ENCODE measurements at regions not wholly inside any gene's neighbourhood (a gene's known extent, or its start where the extent isn't known, plus 50 kb on each side); places are given as distances from the start of the nearest gene placed in this dataset.

DNA sequence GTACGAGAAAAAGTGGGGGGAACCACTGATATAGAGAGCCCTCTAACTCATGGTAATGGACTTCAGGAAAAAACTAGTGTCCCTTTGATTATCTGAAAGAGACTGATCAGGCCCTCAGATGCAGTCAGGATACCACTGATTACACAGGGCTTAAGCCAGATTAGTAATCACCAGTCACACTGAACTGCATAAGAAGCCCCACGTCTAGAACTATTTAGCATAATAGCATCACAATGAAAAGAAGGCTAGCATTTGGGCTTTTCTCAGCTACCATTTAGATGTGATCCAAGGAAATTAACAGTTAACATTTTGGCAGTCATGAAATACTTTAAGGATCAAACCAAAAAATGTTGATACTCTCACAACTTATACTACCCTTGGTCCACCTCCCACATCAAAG, 813.1 kb upstream of the POU3F3 start:
- no peak for DNase-seq (ENCODE audit: low read depth)

DNA sequence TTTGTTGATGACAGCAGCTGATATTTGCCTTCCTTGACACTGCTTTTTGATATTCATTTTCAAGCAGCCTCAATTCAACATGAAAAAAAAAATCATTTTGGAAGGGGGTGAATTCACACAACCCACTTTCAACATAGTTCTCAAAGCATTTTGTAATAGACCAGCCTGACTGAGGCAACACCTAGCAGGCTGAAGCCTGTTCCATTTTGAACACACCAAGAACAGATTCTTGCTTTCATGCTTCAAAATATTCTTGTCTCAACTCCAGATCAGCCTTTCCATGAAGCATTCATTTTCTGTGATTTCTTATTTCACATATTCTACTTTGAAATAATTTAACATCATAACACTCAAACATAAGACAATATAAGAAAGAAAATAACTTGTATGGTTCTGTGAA, 812.6 kb upstream of the POU3F3 start:
- DNase-seq (ENCODE audit: low read depth), result no peak

DNA sequence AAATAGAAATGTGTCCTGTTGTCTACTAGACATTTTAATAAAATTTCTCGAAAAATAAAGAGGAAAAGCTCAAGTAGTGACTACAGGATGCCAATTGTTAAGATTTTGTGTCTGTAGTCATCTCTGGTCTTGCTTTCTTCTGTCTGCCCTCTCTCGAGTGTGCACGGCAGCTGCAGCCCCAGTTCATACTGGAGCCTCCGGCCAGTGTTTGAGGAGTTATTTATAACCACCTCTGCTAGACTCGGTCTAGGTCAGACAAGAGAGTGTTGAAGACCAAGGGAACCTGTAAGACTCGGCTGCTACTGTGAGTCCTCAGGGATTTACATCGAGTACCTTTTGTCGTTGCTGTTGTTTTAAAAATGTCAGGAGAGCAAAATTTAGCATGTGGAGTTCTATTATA, 810.1 kb upstream of the POU3F3 start:
- peak; percentile 17 for DNase-seq (ENCODE audit: low read depth)

DNA sequence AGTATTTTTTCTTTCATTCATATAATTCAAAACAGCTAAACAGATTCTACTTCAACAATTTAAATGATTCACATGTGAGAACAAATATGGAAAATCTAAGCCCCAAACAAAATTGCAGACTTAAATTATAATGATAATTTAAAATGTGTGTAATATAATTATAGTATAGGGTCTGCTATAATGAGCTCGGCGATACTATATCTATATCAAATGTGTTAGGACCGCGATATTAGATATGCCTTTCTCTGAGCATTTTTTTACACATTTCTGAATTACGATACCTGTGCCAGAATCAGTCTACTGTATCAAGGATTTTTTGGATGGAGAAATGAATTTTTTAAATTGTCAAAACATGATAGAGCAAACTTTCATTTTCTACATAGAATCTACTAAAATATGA, 808.8 kb upstream of the POU3F3 start:
- no peak for DNase-seq (ENCODE audit: low read depth)

DNA sequence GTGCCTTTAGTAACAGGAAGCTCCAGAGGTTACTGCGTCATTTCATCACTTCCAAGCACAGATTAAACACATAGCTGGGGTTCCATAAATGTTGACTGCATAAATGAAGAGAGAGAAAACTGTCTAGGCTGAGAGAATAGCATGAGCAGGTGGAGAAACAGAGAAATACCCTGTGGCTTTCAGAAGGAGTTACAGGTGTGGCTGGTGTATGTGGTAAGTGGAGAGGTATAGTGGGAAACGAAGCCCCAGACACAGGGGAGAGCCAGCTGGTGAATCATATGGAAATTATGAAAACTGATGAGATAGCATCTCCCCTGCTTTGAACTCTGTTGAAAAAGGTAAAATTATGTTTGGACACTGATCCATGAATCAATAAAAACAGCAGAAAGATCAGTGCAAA, 807.4 kb upstream of the POU3F3 start:
- no peak for DNase-seq (ENCODE audit: low read depth)

DNA sequence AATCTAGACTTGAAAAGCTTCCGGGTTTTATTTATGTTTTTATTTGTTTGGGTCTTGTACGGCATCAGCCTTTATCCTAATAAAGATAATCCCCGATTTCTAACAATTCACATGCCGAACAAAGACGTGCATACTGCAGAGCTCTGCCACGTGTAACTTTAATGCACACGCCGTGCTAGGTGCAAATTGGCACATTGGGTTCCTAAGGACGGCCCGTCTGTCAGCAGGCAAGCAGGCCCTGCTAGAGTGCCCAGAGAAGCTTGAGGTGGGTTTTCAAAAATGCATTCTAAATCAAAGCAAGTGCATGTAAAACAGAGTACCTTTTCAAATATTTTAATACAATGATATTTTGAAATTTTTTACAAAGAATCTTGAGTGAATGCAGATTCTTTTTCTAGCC, 806.4 kb upstream of the POU3F3 start:
- no peak for DNase-seq (ENCODE audit: low read depth)

DNA sequence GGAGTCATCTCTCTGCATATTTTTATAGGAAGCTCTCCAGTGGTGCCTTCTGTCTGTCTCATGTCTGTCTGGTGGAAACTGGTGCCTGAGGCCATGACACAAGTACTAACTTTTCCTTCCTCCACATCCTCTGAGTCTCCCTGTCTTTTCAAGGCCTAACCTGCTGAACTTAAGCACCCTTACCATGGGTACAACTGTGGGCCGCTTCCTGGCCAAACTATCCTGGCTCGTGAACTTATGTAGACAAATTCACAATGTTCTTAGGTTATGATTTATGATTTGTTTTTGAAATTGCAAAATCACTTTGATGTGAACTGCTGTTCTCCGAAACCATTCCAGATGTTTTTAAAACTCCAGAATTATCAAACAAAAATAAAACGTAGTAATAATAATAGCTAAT, 804.5 kb upstream of the POU3F3 start:
- DNase-seq (ENCODE audit: low read depth), result no peak

DNA sequence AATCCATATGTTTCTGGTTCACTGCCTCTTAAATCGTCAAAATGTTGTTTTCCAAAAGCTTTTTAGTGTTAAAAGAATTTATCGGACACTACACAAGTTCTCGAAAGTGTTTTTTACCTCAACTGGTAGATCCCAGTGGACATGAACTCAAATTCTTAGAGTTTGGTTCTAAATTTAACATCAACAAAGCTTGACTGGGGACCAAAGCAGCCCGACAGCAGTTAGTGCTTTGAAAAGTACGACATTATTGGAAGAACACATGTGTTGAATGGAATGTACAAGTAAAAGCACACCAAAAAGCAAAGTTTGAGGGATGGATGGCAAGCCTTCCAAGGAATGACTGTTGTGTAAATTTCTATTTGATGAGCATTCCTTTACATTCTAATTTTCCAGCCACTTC, 803.9 kb upstream of the POU3F3 start:
- no peak for DNase-seq (ENCODE audit: low read depth)

DNA sequence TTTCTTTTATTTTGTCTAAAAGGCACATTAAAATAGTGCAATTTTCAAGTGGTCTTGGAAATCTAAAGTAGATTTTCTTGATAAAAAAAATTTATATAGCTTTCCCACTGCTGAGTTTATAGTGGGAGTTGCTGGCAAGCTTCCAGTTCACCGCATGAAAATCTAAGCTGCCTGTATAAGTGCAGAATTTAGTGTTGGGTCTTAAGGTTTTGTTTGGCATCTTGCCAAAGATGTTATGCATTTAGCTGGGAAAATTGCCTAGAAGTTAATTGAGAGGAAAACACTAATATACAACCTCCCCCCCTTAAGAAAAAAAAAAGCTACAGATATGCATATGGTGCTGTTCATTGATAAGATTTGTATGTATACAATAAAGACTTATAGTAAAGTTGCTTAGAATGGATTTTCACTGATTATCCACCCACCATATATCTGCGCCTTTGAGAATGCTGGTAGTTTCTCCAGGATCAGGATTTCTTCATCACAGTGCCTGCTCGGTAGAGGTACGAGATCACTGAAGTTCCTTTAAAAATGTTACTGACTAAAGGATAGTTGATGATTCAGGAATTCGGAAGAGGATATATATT, 803.2 kb upstream of the POU3F3 start:
- DNase-seq (ENCODE audit: low read depth), result no peak

DNA sequence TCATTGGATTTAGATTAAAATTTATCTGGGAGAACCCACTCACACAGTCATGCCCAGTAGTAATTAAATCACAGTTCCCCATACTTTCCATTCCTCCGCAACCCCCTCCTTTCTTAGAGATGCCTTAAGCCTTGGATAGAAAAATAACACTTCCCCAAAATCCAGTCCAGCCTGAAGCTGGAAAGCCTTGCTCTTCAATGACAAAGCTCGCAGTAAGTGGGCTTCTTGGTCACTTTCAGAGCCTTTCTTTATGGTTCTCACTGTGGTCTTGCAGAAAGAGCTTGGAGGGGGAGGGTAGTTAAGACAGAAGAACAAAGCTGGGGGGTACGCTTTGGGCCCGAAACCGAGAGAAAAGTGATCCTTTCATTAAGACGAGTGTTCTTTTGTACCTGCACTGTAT, 802.1 kb upstream of the POU3F3 start:
- no peak for DNase-seq (ENCODE audit: low read depth)

DNA sequence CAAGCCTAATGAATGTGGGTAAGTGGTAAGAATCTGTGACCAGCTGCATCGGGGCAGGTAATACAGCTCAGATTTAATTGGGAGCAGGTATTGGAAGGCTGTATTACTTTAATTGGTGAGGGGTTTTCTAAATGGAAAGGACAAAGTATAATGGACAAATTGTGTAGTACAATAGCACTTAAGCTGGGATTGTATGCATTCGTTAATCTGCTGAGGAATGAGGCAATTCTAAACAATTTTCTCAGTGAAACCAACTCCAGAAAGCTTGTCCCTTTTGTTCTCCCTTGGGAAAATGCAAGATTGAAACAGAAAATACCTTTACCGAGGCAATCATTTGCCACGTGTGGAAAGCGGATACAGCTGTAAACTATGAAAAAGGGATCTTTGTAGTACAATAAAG, 801.6 kb upstream of the POU3F3 start:
- DNase-seq (ENCODE audit: low read depth), result no peak

DNA sequence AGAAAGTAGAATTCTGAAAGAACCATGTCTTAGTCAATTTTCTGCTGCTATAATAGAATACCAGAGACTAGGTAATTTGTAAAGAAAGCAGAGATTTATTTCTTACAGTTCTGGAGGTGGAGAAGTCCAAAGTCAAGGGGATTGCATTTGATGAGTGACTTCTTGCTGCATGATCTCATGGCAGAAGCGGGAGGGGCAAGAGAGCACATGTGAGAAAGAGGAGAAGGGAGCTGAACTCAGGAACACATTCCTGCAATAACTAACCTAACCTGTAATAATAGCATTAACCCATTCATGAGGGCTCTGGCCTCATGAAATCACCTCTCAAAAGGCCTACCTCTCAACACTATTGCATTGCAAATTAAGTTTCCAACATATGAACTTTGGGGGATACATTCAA, 797.5 kb upstream of the POU3F3 start:
- DNase-seq (ENCODE audit: low read depth), result no peak

DNA sequence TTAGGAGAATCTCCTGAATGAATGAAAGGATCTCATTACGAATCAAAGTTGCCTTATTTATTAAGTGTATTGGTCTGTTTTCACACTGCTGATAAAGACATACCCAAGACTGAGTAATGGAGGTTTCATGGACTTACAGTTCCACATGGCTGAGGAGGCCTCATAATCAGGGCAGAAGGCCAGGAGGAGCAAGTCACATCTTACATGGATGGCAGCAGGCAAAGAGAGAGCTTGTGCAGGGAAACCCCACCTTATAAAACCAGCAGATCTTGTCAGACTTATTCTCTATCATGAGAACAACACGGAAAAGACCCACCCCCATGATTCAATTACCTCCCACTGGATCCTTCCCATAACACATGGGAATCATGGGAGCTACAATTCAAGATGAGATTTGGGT, 785.2 kb upstream of the POU3F3 start:
- DNase-seq (ENCODE audit: low read depth), result no peak

DNA sequence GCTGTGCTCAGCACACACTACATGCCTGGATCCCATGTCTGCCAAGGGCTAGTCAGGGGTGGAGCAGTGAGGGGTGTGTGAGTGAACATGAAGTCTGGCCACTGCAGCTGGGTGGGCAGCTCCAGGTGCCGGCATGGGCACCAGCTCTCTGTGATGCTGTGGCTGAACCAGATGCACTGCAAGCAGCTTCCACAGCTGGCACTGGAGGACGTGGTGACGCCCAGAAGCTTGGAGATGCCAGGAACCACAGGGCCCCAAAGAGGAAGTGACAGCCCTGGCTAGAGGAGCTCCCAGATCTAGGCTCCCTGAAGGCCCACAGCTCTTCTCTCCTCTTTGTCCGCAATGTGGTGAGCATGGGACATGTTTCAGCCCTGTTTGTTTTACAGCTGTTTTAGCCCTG, 776.3 kb upstream of the POU3F3 start:
- no peak for DNase-seq (ENCODE audit: low read depth)

DNA sequence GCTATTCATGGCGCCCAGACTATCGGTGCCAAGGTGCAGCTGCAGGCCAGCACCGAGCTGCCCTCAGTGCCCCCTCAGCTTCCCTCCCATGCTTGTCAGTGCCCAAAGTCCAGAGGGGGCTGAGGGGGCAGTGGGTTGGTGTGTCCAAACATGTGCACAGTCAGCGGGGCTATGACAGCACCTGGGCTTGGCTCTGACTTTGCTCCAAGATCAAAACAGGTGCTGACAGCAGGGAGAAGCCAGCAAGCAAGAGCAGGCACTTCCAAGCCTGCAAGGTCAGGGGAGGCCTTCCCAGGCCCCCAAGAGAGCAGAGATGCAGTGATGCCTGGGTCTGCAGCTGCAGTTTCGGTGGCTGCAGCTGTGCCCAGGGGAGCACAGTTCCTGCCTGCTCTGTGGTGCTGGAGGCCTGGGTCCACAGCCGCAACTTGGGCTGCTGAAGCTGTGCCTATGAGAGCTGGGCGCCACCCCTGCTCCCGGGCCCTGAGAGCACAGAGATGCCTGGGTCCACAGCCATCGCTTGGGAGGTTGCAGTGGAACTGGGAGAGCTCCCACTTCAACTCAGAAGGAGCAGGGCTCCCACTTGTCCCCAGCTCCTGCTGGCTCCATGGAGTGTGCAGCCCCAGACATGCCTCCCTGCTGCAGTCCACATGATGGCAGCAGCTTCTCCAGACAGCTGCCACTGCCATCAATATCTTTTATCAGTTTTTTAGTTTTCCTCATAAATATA, 775.3 kb upstream of the POU3F3 start:
- no peak for DNase-seq (ENCODE audit: low read depth)

DNA sequence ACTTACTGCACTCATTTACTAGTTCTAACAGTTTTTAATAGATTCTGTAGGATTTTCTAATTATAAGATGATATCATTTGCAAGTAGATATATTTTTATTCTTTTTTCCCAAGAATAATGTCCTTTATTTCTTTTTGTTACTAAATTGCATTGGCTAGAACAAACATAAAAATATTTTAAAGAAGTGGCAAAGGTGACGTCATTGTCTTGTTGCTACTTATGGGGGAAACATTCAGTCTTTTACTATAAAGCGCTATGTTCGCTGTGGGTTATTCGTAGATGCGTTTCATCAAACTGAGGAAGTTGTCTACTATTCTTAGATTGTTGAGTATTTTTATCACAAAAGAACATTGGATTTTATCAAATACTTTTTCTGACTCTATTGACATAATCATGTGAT, 765.2 kb upstream of the POU3F3 start:
- DNase-seq (ENCODE audit: low read depth), result no peak

DNA sequence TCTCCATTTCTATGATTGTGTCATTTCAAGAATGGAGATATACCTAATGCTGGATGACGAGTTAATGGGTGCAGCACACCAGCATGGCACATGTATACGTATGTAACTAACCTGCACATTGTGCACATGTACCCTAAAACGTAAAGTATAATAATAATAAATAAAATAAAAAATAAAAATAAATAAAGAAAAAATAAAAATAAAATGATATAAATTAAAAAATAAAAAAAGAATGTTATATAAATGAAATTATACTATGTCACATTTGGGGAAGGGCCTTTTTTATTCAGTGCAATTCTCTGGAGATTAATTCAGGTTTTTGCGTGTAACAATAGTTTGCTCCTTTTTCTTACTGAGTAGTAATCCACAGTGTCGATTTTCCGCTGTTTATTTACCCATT, 763.5 kb upstream of the POU3F3 start:
- no peak for DNase-seq (ENCODE audit: low read depth)

DNA sequence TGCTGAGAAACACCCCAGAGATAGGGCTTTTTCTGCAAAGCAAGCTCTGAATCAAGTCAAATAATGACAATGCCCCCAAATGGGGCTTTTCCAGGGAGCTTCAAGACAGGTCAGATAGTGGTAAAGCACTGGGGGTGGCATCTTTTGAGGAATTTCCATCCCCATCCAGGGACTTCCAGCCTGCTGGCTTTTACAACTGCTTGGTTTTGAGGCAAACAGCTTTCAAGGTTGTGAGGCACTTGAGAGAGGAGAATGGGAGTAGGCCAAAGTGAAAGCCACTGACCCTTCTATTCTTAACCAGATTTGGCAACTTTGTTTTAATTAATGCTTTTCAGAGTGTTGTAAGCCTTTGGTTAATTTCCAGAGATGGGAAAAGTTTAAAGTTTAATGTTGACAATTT, 762.0 kb upstream of the POU3F3 start:
- DNase-seq (ENCODE audit: low read depth), result no peak

DNA sequence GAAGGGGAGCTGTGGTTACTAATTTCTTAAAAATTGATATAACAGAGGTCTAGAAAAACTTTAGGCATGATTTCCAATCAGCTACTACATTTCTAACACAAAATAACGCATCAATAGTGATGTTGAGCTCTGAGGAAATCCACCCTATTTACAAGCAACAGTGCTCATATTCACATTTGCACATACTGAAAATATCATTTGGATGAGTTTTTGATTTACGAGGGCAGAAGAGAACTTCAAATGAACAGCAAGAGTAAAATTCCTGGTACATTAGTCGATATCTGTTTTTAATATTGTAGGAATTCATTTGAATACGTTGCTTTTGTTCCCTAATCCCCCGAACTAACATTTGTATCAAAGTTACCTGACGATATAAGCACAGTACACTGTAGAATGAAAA, 761.0 kb upstream of the POU3F3 start:
- DNase-seq (ENCODE audit: low read depth), result no peak

DNA sequence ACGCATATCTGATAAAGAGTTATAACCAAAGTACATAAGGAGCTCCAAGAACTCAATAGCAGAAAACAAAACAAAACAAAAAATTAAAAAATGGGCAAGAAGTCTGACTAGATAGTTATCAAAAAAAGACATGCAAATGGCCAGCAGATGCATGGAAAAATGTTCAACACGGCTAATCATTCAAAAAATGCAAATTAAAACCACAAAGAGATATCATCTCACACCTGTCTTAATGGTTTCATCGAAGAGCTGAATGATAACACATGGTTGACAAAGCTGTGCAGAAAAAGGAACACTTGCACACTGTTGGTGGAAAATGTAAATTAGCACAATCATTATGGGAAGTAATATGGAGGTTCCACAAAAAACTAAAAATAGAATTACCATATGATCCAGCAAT, 751.3 kb upstream of the POU3F3 start:
- no peak for DNase-seq (ENCODE audit: low read depth)

DNA sequence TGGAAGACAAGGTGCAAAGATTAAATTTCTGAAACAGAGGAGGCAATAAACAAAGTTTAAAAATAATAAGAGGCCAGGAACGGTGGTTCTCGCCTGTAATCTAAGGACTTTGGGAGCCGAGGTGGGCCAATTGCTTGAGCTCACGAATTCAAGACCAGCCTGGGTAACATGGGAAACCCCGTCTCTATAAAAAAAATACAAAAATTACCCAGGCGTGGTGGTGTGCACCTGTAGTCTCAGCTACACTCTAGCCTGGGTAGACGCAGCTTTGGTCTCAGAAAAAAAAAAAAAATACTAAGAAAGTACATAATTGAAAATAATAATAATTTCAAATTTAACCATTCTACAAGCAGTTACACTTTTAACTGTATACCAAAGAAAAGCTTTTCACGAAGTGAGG, 744.6 kb upstream of the POU3F3 start:
- DNase-seq (ENCODE audit: low read depth), result no peak

DNA sequence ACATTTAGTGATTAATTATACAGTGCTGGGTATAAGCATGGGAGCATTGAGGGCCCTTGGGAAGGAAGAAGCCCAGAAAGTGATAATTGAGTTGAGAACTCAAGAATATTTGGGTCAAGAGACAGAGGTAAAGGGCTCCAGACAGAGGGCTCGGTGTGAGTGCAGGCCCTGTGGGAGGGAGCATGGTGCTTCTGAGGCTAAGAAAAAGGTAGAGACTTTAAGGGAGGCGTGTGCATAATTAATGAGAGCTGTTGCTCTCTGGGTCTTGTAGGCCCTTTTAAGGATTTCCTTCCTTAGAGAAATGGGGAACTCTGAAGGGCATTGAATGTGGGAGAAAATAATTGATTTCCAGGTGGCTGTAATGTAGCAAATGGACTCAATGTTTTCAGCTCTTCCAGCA, 735.0 kb upstream of the POU3F3 start:
- DNase-seq (ENCODE audit: low read depth), result no peak

DNA sequence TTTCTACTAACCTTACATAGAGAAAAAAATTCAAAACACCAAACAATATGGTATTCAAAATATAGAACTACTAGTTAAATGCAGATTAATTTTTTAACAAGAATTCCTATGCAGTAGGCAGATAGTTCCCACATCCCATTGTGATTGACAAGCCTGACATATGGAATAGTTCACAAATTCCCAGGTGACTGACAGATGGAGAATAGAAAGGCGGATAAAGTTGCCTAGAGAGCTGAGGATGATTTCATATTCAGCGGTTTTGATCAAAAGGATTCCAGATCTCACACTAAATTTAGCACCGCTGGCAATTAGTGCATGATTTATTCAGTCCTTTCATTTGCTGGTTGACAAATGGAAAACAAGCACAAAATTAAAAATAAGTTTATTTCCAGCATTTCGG, 733.7 kb upstream of the POU3F3 start:
- DNase-seq (ENCODE audit: low read depth), result no peak

DNA sequence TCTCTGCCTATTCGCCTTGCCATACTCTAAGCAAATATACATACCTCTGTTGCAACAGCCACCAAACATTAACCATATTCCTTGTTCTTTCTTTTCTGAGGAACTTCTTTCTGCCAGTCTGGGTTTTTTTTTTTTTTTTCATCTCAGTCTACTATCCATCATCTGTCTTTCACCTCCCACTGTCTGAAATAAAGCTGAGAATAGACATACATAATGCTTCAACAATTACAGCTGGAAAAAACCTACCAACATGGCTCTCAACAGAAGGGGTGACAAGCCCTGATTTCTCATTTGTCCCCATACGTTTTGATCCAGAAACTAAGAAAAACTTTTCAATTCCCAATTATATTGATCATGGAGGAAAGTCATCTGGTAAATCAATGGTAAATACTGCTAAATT, 728.8 kb upstream of the POU3F3 start:
- DNase-seq (ENCODE audit: low read depth), result no peak
